OCI-LY3 (cell line): ENCODE measurements at regions not wholly inside any gene's neighbourhood (a gene's known extent, or its start where the extent isn't known, plus 50 kb on each side); places are given as distances from the start of the nearest gene placed in this dataset.

Source experiments
- EZH2phosphoT487 ChIP-seq: fragments of 200-600 bp; shearing (Covaris generic); IDR thresholded peaks from 2 replicates; pipeline ENCODE4 v1.6.1; 2018; ENCODE audit warnings: antibody characterized with exemption, mixed run types, low read depth
- TF ChIP-seq, protein P1 (sequence below): fragments of 200-600, 300-600 bp; sonication (generic); IDR thresholded peaks from 2 replicates; pipeline ENCODE4 v1.5.1; 2014; ENCODE audit warnings: antibody characterized with exemption, low read length, low read depth

GRCh38 chr4:133812954-133813353 lies 388.6 kb downstream of the PABPC4L start:
- TF ChIP-seq, protein P1, sequence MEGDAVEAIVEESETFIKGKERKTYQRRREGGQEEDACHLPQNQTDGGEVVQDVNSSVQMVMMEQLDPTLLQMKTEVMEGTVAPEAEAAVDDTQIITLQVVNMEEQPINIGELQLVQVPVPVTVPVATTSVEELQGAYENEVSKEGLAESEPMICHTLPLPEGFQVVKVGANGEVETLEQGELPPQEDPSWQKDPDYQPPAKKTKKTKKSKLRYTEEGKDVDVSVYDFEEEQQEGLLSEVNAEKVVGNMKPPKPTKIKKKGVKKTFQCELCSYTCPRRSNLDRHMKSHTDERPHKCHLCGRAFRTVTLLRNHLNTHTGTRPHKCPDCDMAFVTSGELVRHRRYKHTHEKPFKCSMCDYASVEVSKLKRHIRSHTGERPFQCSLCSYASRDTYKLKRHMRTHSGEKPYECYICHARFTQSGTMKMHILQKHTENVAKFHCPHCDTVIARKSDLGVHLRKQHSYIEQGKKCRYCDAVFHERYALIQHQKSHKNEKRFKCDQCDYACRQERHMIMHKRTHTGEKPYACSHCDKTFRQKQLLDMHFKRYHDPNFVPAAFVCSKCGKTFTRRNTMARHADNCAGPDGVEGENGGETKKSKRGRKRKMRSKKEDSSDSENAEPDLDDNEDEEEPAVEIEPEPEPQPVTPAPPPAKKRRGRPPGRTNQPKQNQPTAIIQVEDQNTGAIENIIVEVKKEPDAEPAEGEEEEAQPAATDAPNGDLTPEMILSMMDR: no peak
- TF ChIP-seq EZH2phosphoT487: no peak
